DND-41 (cell line): ENCODE measurements at regions not wholly inside any gene's neighbourhood (a gene's known extent, or its start where the extent isn't known, plus 50 kb on each side); places are given as distances from the start of the nearest gene placed in this dataset.

Source experiments
- EZH2 ChIP-seq: IDR thresholded peaks from 3 replicates; pipeline ENCODE4 v1.6.1; 2012; ENCODE audit warnings: borderline replicate concordance, low read depth, mild to moderate bottlenecking, moderate library complexity, low read length, inconsistent platforms; ENCODE audit not compliant: severe bottlenecking
- TF ChIP-seq, protein P1 (sequence below): IDR thresholded peaks from 2 replicates; pipeline ENCODE4 v1.5.1; 2012; ENCODE audit warnings: borderline replicate concordance, low read length, moderate library complexity, mild to moderate bottlenecking; ENCODE audit not compliant: poor library complexity, severe bottlenecking; ENCODE audit errors: extremely low read depth

DNA sequence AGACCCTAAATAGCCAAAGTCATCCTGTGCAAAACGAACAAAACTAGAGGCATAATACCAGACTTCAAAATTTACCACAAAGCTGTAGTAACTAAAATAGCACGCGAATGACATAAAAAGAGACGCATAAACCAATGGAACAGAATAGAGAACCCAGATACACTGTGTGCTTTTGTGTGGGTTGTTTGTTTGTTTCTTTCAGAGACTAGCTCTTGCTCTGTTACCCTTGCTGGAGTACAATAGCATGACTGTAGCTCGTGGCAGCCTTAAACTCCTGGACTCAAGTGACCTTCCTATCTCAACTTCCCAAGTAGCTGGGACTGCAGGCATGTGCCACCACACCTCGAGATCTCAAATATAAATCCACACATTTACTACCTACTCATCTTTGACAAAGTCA lies 1314.6 kb upstream of the GBE1 start:
- TF ChIP-seq EZH2 = no peak
- TF ChIP-seq, protein P1, sequence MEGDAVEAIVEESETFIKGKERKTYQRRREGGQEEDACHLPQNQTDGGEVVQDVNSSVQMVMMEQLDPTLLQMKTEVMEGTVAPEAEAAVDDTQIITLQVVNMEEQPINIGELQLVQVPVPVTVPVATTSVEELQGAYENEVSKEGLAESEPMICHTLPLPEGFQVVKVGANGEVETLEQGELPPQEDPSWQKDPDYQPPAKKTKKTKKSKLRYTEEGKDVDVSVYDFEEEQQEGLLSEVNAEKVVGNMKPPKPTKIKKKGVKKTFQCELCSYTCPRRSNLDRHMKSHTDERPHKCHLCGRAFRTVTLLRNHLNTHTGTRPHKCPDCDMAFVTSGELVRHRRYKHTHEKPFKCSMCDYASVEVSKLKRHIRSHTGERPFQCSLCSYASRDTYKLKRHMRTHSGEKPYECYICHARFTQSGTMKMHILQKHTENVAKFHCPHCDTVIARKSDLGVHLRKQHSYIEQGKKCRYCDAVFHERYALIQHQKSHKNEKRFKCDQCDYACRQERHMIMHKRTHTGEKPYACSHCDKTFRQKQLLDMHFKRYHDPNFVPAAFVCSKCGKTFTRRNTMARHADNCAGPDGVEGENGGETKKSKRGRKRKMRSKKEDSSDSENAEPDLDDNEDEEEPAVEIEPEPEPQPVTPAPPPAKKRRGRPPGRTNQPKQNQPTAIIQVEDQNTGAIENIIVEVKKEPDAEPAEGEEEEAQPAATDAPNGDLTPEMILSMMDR = no peak
